HFFc6 (cell line): ENCODE measurements at regions not wholly inside any gene's neighbourhood (a gene's known extent, or its start where the extent isn't known, plus 50 kb on each side); places are given as distances from the start of the nearest gene placed in this dataset.
"Not testable (repeated sequence)": the region's sequence is repeated elsewhere in the genome, so short reads cannot be mapped to it uniquely, and the experiment has no call there.

Experiments used
- DNase-seq: peaks from one replicate; pipeline ENCODE4 v3.0.0-alpha.2; 2018
- H3K27ac Mint-ChIP-seq: 2 replicates; pipeline ENCODE4 v1.8.0; 2020; ENCODE audit warnings: mild to moderate bottlenecking, mixed read lengths
- H3K27me3 Mint-ChIP-seq: 2 replicates; pipeline ENCODE4 v1.8.0; 2021; ENCODE audit warnings: mild to moderate bottlenecking, moderate library complexity, mixed read lengths; ENCODE audit not compliant: insufficient read depth
- H3K36me3 Mint-ChIP-seq: 2 replicates; pipeline ENCODE4 v1.8.0; 2021; ENCODE audit warnings: low read depth, mixed read lengths
- H3K4me1 Mint-ChIP-seq: 2 replicates; pipeline ENCODE4 v1.8.0; 2020; ENCODE audit warnings: low read depth, mixed read lengths
- H3K4me3 Mint-ChIP-seq: 2 replicates; pipeline ENCODE4 v1.8.0; 2020; ENCODE audit warnings: mild to moderate bottlenecking, moderate library complexity, mixed read lengths
- H3K9me3 Mint-ChIP-seq: 2 replicates; pipeline ENCODE4 v1.8.0; 2020; ENCODE audit warnings: mild to moderate bottlenecking, mixed read lengths
- TF ChIP-seq, protein P1 (sequence below): fragments of 200-600 bp; sonication (generic); IDR thresholded peaks from 2 replicates; pipeline ENCODE4 v1.5.0; 2021; ENCODE audit warnings: antibody characterized with exemption, mild to moderate bottlenecking

- H3K4me3 Mint-ChIP-seq, H3K27me3 Mint-ChIP-seq, DNase-seq, H3K4me1 Mint-ChIP-seq, H3K27ac Mint-ChIP-seq, H3K36me3 Mint-ChIP-seq: not testable (repeated sequence)
- peaks cover 32% of the 10 kb centered on the region for H3K9me3 Mint-ChIP-seq
Measured at GRCh38 chr18:14224551-14225285, 92.5 kb upstream of the ZNF519 start.

GRCh38 chr18:14223919-14224318 lies 91.7 kb upstream of the ZNF519 start:
- not testable (repeated sequence) for H3K4me1 Mint-ChIP-seq, DNase-seq, H3K36me3 Mint-ChIP-seq, H3K27me3 Mint-ChIP-seq, H3K4me3 Mint-ChIP-seq, H3K27ac Mint-ChIP-seq
- H3K9me3 Mint-ChIP-seq, result peaks cover 32% of the 10 kb centered on the region

- H3K27me3 Mint-ChIP-seq, H3K36me3 Mint-ChIP-seq, H3K4me1 Mint-ChIP-seq, H3K4me3 Mint-ChIP-seq, H3K27ac Mint-ChIP-seq, DNase-seq: not testable (repeated sequence)
- H3K9me3 Mint-ChIP-seq, result peaks cover 32% of the 10 kb centered on the region
Measured at GRCh38 chr18:14223231-14223822, 91.1 kb upstream of the ZNF519 start.

DNA sequence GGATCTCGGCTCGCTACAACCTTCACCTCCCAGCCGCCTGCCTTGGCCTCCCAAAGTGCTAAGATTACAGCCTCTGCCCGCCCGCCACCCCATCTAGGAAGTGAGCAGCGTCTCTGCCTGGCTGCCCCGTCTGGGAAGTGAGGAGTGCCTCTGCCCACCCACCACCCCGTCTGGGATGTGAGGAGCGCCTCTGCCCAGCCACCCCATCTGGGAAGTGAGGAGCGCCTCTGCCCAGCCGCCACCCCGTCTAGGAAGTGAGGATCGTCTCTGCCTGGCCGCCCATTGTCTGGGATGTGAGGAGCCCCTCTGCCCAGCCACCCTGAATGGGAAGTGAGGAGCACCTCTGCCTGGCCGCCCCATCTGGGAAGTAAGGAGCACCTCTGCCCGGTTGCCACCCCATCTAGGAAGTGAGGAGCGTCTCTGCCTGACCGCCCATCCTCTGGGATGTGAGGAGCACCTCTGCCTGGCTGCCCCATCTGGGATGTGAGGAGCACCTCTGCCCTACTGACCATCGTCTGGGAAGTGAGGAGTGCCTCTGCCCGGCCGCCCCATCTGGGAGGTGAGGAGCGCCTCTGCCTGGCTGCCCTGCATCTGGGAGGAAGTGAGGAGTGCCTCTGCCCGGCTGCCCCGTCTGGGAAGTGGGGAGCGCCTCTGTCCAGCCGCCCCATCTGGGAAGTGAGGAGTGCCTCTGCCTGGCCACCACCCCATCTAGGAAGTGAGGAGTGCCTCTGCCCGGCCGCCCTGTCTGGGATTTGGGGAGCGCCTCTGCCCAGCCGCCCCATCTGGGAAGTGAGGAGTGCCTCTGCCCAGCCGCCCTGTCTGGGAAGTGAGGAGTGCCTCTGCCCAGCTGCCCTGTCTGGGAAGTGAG lies 90.4 kb upstream of the ZNF519 start:
- not testable (repeated sequence) for H3K4me1 Mint-ChIP-seq, DNase-seq, H3K36me3 Mint-ChIP-seq, H3K27ac Mint-ChIP-seq, H3K4me3 Mint-ChIP-seq, H3K27me3 Mint-ChIP-seq
- peaks cover 32% of the 10 kb centered on the region for H3K9me3 Mint-ChIP-seq

DNA sequence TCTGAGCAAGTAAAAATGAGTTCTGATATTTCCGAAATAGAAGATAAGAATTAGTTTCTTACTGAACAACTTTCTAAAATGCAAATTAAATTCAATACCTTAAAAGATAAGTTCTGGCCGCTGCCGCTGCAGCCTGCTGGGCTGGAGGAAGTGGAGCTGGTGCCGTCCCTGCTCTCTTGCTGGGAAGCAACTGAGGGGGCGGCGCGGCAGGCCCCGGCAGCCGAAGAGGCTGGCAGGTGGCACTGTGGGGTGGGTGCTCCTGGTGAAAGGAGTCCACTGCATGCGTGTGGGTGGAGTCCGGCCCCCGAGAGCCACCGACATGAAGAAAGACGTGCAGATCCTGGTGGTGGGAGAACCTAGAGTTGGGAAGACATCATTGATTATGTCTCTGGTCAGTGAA lies 89.5 kb upstream of the ZNF519 start:
- H3K27me3 Mint-ChIP-seq, result no peaks in the 10 kb centered on the region; the same call in 1 of the 2 replicates
- TF ChIP-seq, protein P1, sequence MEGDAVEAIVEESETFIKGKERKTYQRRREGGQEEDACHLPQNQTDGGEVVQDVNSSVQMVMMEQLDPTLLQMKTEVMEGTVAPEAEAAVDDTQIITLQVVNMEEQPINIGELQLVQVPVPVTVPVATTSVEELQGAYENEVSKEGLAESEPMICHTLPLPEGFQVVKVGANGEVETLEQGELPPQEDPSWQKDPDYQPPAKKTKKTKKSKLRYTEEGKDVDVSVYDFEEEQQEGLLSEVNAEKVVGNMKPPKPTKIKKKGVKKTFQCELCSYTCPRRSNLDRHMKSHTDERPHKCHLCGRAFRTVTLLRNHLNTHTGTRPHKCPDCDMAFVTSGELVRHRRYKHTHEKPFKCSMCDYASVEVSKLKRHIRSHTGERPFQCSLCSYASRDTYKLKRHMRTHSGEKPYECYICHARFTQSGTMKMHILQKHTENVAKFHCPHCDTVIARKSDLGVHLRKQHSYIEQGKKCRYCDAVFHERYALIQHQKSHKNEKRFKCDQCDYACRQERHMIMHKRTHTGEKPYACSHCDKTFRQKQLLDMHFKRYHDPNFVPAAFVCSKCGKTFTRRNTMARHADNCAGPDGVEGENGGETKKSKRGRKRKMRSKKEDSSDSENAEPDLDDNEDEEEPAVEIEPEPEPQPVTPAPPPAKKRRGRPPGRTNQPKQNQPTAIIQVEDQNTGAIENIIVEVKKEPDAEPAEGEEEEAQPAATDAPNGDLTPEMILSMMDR, result no peak
- no peak overlapping the region for H3K27ac Mint-ChIP-seq
- no peak overlapping the region for H3K4me3 Mint-ChIP-seq
- H3K9me3 Mint-ChIP-seq, result peaks cover 28% of the 10 kb centered on the region
- no peak for DNase-seq
- H3K36me3 Mint-ChIP-seq, result peaks cover 4% of the 10 kb centered on the region; the same call in 1 of the 2 replicates
- H3K4me1 Mint-ChIP-seq, result no peaks in the 10 kb centered on the region

- H3K27me3 Mint-ChIP-seq, H3K27ac Mint-ChIP-seq, DNase-seq, H3K4me1 Mint-ChIP-seq, H3K36me3 Mint-ChIP-seq, H3K4me3 Mint-ChIP-seq, H3K9me3 Mint-ChIP-seq: not testable (repeated sequence)
Measured at GRCh38 chr18:14215952-14216351, 83.7 kb upstream of the ZNF519 start.

DNA sequence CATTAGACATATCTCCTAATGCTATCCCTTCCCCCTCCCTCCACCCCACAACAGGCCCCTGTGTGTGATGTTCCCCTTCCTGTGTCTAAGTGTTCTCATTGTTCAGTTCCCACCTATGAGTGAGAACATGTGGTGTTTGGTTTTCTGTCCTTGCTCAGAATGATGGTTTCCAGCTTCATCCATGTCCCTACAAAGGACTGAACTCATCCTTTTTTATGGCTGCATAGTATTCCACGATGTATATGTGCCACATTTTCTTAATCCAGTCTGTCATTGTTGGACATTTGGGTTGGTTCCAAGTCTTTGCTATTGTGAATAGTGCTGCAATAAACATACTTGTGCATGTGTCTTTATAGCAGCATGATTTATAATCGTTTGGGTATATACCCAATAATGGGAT lies 71.2 kb upstream of the ZNF519 start:
- not testable (repeated sequence) for H3K4me1 Mint-ChIP-seq, H3K36me3 Mint-ChIP-seq, H3K27me3 Mint-ChIP-seq, DNase-seq, H3K4me3 Mint-ChIP-seq, H3K27ac Mint-ChIP-seq
- H3K9me3 Mint-ChIP-seq, result peaks cover 16% of the 10 kb centered on the region

- H3K4me3 Mint-ChIP-seq, H3K27ac Mint-ChIP-seq, H3K9me3 Mint-ChIP-seq, H3K4me1 Mint-ChIP-seq, H3K36me3 Mint-ChIP-seq, DNase-seq, H3K27me3 Mint-ChIP-seq: not testable (repeated sequence)
Measured at GRCh38 chr18:14190776-14191442, 58.7 kb upstream of the ZNF519 start.
